Thymus (tissue), 11 donors: ENCODE measurements at regions not wholly inside any gene's neighbourhood (a gene's known extent, or its start where the extent isn't known, plus 50 kb on each side); places are given as distances from the start of the nearest gene placed in this dataset.

Experiments used
- DNase-seq, 9 donors: peaks; one replicate each; pipeline ENCODE4 v3.0.0-alpha.2; 2013; ENCODE audit warnings: low spot score in 9 of 9, low read depth in 6 of 9, missing footprints in 1 of 9
- H3K27ac ChIP-seq, 2 donors: one replicate each; pipeline ENCODE4 v1.5.1; 2013; ENCODE audit warnings: control low read depth in 1 of 2, low read depth in 1 of 2, low read length in 1 of 2, mild to moderate bottlenecking in 1 of 2, moderate library complexity in 1 of 2
- H3K27me3 ChIP-seq, 2 donors: one replicate each; pipeline ENCODE4 v1.5.1; 2013; ENCODE audit warnings: low read length in 1 of 2; ENCODE audit not compliant: control insufficient read depth in 2 of 2, insufficient read depth in 1 of 2
- H3K36me3 ChIP-seq, 2 donors: one replicate each; pipeline ENCODE4 v1.5.1; 2013; ENCODE audit warnings: low read length in 1 of 2, mild to moderate bottlenecking in 1 of 2, moderate library complexity in 1 of 2; ENCODE audit not compliant: control insufficient read depth in 2 of 2, insufficient read depth in 2 of 2
- H3K4me1 ChIP-seq, 2 donors: one replicate each; pipeline ENCODE4 v1.5.1; 2013; ENCODE audit warnings: low read length in 2 of 2; ENCODE audit not compliant: control insufficient read depth in 2 of 2, insufficient read depth in 2 of 2
- H3K4me3 ChIP-seq, 2 donors: one replicate each; pipeline ENCODE4 v1.5.1; 2013; ENCODE audit warnings: low read length in 2 of 2, control low read depth in 1 of 2, mild to moderate bottlenecking in 1 of 2
- H3K9me3 ChIP-seq, 2 donors: one replicate each; pipeline ENCODE4 v1.5.1; 2013; ENCODE audit warnings: low read length in 1 of 2, mild to moderate bottlenecking in 1 of 2; ENCODE audit not compliant: control insufficient read depth in 2 of 2, insufficient read depth in 1 of 2
- WGBS: extraction: QIAGEN DNeasy Blood & Tissue Kit; methylation state at CpG from one replicate; pipeline ENCODE4 v1.1.7; 2013; 5-methylcytosine and 5-hydroxymethylcytosine counted together
- donor health status: healthy.

DNA sequence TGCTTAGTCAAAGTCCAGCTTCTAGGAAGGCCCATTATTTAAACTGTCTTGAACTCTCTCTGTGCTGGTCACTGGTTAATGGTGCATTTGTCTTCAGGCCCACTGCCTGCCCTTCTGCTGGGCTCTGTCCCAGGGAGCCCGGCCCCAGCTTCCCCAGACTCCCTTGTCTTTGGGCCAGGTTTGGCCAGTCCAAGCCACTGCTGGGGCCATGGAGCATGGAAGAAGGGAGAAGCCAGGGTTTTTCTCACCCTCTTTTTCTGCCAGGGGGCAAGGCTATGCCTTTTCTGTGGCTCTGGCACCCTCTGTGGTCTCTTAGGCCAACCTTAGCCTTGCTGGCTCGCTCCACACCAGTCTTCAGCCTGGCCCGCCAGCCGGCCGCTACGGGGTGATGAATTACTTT, 390.0 kb upstream of the SULF2 start:
- Histone ChIP-seq H3K27me3 (no peaks in the 10 kb centered on the region), H3K4me1 (peaks cover 0 to 4% of the 10 kb centered on the region in 2 donors), H3K36me3 (no peaks in the 10 kb centered on the region), H3K9me3 (no peaks in the 10 kb centered on the region), H3K27ac (no peak overlapping the region), H3K4me3 (no peak overlapping the region)
- no peak for DNase-seq
- 87% methylated on average over 6 of the region's 6 CpGs for WGBS

DNA sequence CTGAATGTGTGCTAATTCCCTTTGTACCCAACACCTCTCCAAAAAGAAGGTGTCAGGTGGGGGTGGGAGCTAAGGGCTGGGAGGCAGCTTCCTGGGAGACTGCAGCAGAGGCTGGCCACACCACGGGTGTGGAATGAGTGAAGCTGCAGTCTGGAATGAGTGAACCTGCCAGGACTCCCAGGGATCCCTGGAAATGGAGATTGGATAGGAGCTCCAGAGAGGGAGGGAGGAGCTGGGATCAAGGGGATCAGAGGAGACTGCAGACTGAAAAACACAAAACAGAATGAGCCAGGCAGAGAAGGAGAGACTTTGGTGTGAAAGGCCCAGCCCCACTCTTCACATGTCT, 387.0 kb upstream of the SULF2 start:
- Histone ChIP-seq H3K4me3 (no peak overlapping the region), H3K9me3 (no peaks in the 10 kb centered on the region), H3K27me3 (no peaks in the 10 kb centered on the region), H3K4me1 (peaks cover 0 to 4% of the 10 kb centered on the region in 2 donors), H3K27ac (no peak overlapping the region), H3K36me3 (no peaks in the 10 kb centered on the region)
- DNase-seq = no peak
- WGBS = 72% methylated on average over 1 of the region's 1 CpG

DNA sequence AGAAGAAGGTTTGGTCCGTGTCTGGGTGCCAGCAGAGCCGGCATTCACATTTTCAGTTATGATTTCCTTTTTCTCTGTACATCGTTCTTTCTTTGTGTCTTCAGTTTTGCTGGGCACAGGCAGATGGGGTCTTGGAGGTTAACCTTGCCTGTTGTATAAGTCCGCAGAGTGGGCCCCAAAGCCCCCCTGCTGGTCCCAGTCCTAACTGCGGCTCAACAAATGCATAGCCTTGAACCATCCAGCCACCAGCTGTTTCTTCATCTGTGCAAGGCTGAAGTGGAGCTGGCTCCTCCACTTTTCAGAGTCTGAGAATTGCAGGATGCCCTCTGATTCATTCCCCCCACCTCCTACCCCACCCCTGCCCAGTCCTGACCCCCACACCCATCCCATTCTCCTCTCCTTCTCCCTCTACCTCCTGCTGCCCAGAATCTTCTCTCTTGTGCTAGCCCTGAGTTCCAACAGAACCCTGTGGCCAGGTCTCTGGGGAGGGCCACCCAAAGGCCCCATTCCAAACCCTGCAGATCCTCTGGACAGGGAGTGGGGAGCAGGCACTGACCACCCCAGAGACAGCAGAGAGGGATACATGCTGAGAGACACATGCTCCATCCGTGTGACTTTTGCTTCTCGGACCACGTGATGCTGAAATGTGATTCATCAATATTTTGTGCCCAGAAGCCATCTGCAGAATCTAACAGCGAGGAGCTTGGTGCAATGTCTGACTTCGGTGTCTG, 386.5 kb upstream of the SULF2 start:
- Histone ChIP-seq H3K36me3 (no peaks in the 10 kb centered on the region), H3K9me3 (no peaks in the 10 kb centered on the region), H3K4me3 (no peak overlapping the region), H3K4me1 (peaks cover 0 to 4% of the 10 kb centered on the region in 2 donors), H3K27ac (no peak overlapping the region), H3K27me3 (no peaks in the 10 kb centered on the region)
- 93% methylated on average over 10 of the region's 10 CpGs for WGBS
- DNase-seq = no peak

DNA sequence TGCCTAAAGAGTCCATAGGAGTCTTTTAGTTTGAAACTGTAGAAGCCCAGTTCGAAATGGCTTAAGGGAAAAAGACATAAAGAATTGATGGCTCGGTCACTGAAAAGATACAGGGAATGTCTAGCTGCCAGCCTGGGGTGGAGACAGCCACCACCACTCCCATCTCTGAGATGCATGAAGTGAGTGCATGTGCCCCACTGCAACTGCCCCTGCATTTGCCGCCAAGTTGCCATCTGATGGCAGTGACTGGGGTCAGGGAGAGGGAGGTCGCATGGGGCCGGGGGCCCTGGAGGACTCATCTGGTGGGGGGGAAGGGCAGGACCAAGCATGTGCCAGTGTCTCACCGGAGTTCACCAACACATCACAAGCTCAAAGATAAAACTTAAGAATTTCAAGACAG, 385.8 kb upstream of the SULF2 start:
- Histone ChIP-seq H3K4me1 (peaks cover 0 to 7% of the 10 kb centered on the region in 2 donors), H3K4me3 (no peak overlapping the region), H3K27ac (no peak overlapping the region), H3K36me3 (no peaks in the 10 kb centered on the region), H3K9me3 (no peaks in the 10 kb centered on the region), H3K27me3 (no peaks in the 10 kb centered on the region)
- 79% methylated on average over 6 of the region's 6 CpGs for WGBS
- no peak for DNase-seq

DNA sequence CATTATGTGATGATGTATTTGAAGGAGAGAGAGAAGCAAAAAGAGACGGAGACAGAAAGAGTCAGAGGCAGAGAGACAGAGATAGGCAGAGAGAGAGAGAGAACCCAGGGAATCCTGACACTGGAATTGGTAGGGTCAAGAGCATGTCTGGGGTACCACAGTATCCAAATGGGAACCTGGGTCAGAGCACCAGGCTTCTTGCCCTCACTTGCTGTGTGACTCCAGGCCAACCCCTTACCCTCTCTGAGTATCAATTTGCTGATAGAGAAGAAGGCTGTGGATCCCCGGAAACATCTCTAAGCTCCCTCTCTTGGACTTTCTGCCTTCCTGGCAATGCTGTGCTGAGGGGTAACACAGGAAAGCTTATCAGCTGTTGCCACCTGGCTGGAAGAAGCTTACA, 385.3 kb upstream of the SULF2 start:
- H3K9me3 ChIP-seq = no peaks in the 10 kb centered on the region

DNA sequence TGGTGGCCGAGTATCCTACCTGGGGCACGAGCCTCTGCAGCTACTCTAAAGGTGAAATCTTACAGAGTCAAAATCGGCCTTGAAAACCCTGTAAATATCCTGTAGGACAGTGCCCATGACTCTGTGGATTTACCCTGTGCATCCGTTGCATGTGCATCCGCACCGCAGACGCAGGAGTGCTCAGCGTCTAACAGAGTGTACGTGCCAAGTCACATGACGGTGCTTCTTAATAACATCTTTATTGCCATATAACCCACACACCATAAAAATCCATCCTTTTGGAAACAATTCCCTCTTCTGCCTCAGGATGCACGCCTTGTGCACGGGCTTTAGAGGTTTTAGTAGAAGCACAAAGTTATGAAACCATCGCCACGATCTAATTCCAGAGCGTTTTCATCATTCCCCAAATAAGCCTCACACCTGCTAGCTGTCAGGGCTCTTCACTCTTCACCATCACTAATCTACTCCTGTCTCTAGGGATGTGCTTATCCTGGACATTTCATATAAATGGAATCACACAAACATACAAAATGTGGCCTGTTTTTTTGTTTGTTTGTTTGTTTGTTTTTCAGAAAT, 384.5 kb upstream of the SULF2 start:
- Histone ChIP-seq H3K27ac (no peak overlapping the region), H3K4me1 (peaks cover 0 to 7% of the 10 kb centered on the region in 2 donors), H3K9me3 (no peaks in the 10 kb centered on the region), H3K4me3 (no peak overlapping the region), H3K27me3 (no peaks in the 10 kb centered on the region), H3K36me3 (no peaks in the 10 kb centered on the region)
- no peak for DNase-seq
- WGBS = 92% methylated on average over 15 of the region's 15 CpGs

More for the DNA sequence above, 385.3 kb upstream of the SULF2 start:
- peaks cover 0 to 7% of the 10 kb centered on the region in 2 donors for H3K4me1 ChIP-seq
- H3K4me3 ChIP-seq = no peak overlapping the region
- 69% methylated on average over 2 of the region's 2 CpGs for WGBS
- H3K36me3 ChIP-seq = no peaks in the 10 kb centered on the region
- no peak overlapping the region for H3K27ac ChIP-seq
- peak in 2 of 9 donors; percentile 24 to 48 for DNase-seq
- no peaks in the 10 kb centered on the region for H3K27me3 ChIP-seq

DNA sequence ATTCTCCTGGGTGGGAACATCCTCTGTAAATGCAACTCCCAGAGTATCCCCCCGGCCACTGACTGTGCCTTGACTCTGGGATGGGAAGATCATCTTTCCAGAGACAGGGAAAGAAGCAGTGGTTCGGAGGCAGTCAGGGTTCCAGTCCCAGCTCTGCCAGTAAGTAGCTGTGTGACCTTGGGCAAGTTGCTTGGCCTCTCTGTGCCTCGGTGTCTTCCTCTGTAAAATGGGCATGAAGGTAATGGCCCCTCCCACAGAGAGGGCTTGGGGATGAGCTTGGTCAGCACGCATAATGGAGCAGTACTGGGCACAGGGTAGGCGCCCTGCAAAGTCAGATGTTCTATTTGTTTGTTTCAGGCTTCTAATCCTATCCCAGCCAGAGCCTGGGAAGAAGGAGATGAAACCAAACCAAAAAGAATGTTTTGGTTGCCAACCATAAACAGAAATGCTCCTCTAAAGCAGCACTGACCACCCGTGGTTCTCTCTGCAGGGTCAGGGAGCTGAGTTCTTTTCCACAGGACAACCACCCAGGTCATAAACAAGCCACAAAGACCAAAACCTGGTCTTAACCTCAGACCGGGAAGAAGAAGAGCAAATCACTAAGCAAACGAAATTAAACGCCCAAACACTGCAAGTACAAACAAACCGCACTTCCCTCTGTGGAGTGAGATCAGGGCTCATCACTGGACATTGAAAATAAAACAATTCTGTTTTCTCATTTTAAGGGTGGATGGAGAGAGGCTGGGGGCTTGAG, 381.0 kb upstream of the SULF2 start:
- Histone ChIP-seq H3K9me3 (no peaks in the 10 kb centered on the region), H3K4me1 (peaks cover 0 to 10% of the 10 kb centered on the region in 2 donors), H3K36me3 (no peaks in the 10 kb centered on the region), H3K27me3 (no peaks in the 10 kb centered on the region), H3K4me3 (no peak overlapping the region), H3K27ac (no peak overlapping the region)
- WGBS = 60% methylated on average over 10 of the region's 10 CpGs
- DNase-seq = no peak

DNA sequence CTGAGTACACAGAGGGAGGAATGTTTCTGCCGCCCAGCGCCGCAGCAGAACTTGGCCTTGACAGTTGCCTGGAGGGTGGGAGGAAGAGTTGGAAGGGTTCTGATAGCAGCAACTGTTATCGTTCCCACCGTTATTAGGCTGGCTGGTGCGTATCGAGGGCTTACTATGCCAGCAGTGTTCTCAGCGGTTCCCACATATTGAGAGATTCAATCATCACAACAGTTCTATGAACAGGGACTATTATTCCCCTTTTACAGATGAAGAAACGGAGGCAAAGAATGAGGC, 380.1 kb upstream of the SULF2 start:
- Histone ChIP-seq H3K36me3 (no peaks in the 10 kb centered on the region), H3K4me3 (no peak overlapping the region), H3K4me1 (peaks cover 0 to 6% of the 10 kb centered on the region in 2 donors), H3K9me3 (no peaks in the 10 kb centered on the region), H3K27me3 (no peaks in the 10 kb centered on the region), H3K27ac (no peak overlapping the region)
- no peak for DNase-seq
- WGBS = 90% methylated on average over 9 of the region's 9 CpGs

DNA sequence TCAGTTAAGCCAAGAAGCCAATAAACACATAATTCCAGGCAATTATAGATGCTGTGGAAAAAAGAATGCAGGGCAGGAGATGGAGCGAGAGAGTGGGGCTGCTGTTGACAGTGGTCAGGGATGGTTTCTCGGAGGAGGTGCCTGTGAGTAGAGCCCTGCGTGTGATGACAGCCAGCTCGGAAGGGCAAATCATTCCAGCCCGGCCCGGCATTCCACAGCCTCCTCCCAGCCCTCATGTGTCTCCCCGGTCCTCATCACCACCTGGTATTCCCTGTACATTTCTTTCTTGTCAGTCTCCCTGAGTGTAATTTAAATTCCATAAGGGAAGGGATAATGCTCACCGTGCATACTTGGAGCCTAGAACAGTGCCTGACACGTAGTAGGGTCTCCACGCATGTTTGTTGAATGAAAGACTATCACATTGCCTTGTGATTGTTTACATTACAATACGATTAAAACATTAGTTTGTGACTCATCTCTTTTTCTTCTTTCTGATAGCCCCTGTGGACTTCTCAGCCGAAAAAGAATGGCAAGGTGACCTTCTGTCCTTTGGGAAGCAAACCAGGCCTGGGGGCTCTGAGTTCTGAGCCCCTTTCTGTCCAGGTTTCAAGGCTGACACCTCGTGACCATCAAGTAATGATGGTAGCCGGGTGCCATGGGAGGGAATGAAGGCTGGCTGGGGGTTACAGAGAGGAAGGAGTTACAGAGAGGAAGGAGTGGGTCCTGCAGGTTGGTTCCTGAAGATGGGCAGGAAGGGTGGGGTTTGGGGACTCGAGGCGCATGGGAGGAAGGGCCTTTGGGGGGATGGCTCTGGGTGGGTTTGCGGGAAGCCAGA, 379.5 kb upstream of the SULF2 start:
- Histone ChIP-seq H3K27me3 (no peaks in the 10 kb centered on the region), H3K27ac (no peak overlapping the region), H3K4me1 (peaks cover 0 to 6% of the 10 kb centered on the region in 2 donors), H3K36me3 (no peaks in the 10 kb centered on the region), H3K9me3 (no peaks in the 10 kb centered on the region), H3K4me3 (no peak overlapping the region)
- no peak for DNase-seq
- WGBS = 86% methylated on average over 17 of the region's 17 CpGs
